Activated CD4-positive, alpha-beta T cell treated with anti-CD3 and anti-CD28 coated beads for 24 hours (primary cell): ENCODE measurements at regions not wholly inside any gene's neighbourhood (a gene's known extent, or its start where the extent isn't known, plus 50 kb on each side); places are given as distances from the start of the nearest gene placed in this dataset.

Source experiments
- DNase-seq, 2 donors: peaks; one replicate each; pipeline ENCODE4 v3.0.0-alpha.2; 2020; ENCODE audit warnings: low read depth in 2 of 2

GRCh38 chr10:90975096-90975495 is 54.2 kb upstream of the ANKRD1 start:
- DNase-seq, result no peak

GRCh38 chr10:90977162-90977854 is 56.4 kb upstream of the ANKRD1 start:
- no peak for DNase-seq

- no peak for DNase-seq
These were observed 57.1 kb upstream of the ANKRD1 start for GRCh38 chr10:90977855-90978486.

- no peak for DNase-seq
These were observed 61.6 kb upstream of the ANKRD1 start for GRCh38 chr10:90982406-90983008.

GRCh38 chr10:90983914-90984549 is 63.1 kb upstream of the ANKRD1 start:
- no peak for DNase-seq

GRCh38 chr10:90984898-90985297 is 64.0 kb upstream of the ANKRD1 start:
- no peak for DNase-seq

GRCh38 chr10:90985321-90985933 is 64.5 kb upstream of the ANKRD1 start:
- no peak for DNase-seq

- no peak for DNase-seq
These were observed 65.4 kb upstream of the ANKRD1 start for GRCh38 chr10:90986136-90986760.

GRCh38 chr10:90986870-90987269 is 66.0 kb upstream of the ANKRD1 start:
- DNase-seq, result no peak

- DNase-seq, result no peak
These were observed 66.5 kb upstream of the ANKRD1 start for GRCh38 chr10:90987383-90987782.

- DNase-seq, result no peak
These were observed 67.1 kb upstream of the ANKRD1 start for GRCh38 chr10:90988024-90988423.

- no peak for DNase-seq
These were observed 67.9 kb upstream of the ANKRD1 start for GRCh38 chr10:90988802-90989201.

GRCh38 chr10:90989378-90989777 is 68.5 kb upstream of the ANKRD1 start:
- DNase-seq, result no peak

GRCh38 chr10:90992462-90992861 is 71.6 kb upstream of the ANKRD1 start:
- no peak for DNase-seq

GRCh38 chr10:90993340-90993739 is 72.5 kb upstream of the ANKRD1 start:
- no peak for DNase-seq

GRCh38 chr10:90997670-90998069 is 76.8 kb upstream of the ANKRD1 start:
- DNase-seq, result no peak

- no peak for DNase-seq
These were observed 78.0 kb upstream of the ANKRD1 start for GRCh38 chr10:90998733-90999511.

GRCh38 chr10:90999512-91000172 is 78.8 kb upstream of the ANKRD1 start:
- no peak for DNase-seq

GRCh38 chr10:91000470-91000869 is 79.6 kb upstream of the ANKRD1 start:
- no peak for DNase-seq

- no peak for DNase-seq
These were observed 80.1 kb upstream of the ANKRD1 start for GRCh38 chr10:91000985-91001384.

GRCh38 chr10:91002656-91003055 is 81.8 kb upstream of the ANKRD1 start:
- DNase-seq, result no peak
